Mucosa of stomach (tissue), 1 donor: ENCODE measurements at regions not wholly inside any gene's neighbourhood (a gene's known extent, or its start where the extent isn't known, plus 50 kb on each side); places are given as distances from the start of the nearest gene placed in this dataset.

ENCODE experiments used
- H3K27me3 ChIP-seq: one replicate; pipeline ENCODE4 v1.7.0; 2013; ENCODE audit warnings: mild to moderate bottlenecking, low read length; ENCODE audit not compliant: control insufficient read depth, insufficient read depth
- H3K36me3 ChIP-seq: one replicate; pipeline ENCODE4 v1.7.0; 2013; ENCODE audit warnings: low read length; ENCODE audit not compliant: control insufficient read depth, insufficient read depth
- H3K4me1 ChIP-seq: one replicate; pipeline ENCODE4 v1.7.0; 2013; ENCODE audit warnings: mild to moderate bottlenecking, low read length; ENCODE audit not compliant: control insufficient read depth, insufficient read depth
- H3K4me3 ChIP-seq: one replicate; pipeline ENCODE4 v1.7.0; 2013; ENCODE audit warnings: low read length
- H3K9ac ChIP-seq: one replicate; pipeline ENCODE4 v1.7.0; 2013; ENCODE audit warnings: mild to moderate bottlenecking, low read length, moderate library complexity
- H3K9me3 ChIP-seq: one replicate; pipeline ENCODE4 v1.7.0; 2013; ENCODE audit warnings: mild to moderate bottlenecking, low read length, moderate library complexity; ENCODE audit not compliant: control insufficient read depth
- donor health status: Pancreatic carcinoma.

DNA sequence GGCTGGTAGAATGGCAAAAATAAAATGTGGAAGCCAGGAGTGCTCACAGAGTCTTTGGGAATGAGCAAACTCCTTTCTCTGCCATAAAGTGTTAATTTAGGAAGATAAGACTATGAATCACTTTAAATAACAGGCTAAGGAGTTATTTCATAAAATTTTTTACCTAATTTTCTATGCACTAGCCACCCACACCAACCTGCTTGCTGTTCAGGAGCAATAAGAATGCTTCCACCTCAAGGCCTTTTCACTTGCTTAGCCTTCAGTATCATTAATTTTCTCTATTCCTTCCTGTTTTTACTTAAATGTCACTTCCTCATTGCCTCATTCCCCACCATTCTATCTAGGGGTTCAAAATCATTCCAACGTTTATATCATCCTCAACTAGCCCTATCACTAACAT lies 326.8 kb downstream of the CCER1 start:
- H3K36me3 ChIP-seq, result no peaks in the 10 kb centered on the region
- H3K9me3 ChIP-seq, result no peaks in the 10 kb centered on the region
- H3K4me1 ChIP-seq, result no peaks in the 10 kb centered on the region
- no peak overlapping the region for H3K4me3 ChIP-seq
- no peaks in the 10 kb centered on the region for H3K27me3 ChIP-seq
- H3K9ac ChIP-seq, result no peak overlapping the region

DNA sequence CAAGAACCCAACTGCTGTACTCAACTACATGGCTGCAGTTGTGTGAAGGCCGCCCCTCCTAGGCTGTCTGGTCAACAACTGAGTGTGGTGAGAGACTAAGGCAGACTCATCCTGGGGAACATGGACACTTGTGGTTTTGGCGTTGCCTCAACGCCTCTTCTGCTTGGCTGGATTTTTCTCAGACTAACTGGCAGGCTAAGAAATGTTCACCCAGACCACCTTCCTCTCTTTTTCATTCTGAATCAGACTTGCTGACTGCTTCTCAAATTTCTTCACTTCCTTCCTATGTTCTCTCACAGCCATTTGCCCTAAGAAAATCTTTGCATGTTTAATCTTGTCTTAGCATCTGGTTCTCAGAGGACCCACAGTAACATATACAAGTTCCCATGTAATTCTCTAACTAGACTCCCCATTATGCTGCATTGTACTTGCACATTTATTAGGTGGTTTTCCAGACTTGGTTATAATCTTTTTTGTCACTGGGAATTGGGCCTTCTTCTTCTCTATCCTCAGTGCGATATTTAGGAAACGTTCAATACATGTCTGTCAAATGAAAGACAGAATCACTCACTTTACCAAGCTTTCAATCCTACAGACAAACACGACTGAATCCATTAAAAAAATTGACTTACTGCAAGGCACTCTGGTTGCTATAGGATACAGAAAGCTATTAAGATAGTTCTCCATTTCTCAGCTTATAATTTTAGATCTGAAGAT lies 327.6 kb downstream of the CCER1 start:
- Histone ChIP-seq H3K9me3 (no peaks in the 10 kb centered on the region), H3K9ac (no peak overlapping the region), H3K36me3 (no peaks in the 10 kb centered on the region), H3K4me1 (no peaks in the 10 kb centered on the region), H3K27me3 (no peaks in the 10 kb centered on the region), H3K4me3 (no peak overlapping the region)

DNA sequence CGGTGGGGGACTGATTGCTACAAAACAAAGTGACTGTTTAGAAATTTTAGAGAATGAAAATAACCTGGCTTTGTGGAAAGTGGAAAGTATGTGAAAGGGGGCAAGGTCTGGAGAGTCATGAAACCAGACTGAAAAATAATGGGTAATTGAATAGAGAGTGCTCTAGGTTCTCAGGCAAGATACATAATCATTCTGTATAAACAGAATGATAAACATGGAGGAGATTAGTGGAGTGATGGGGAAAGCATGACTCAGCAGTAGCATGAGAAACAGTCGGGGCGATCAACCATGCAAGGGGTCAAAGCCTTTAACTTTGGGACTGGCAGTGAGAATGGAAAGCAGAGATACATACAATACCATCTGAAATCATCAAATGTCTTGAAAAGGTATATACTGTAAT lies 332.5 kb downstream of the CCER1 start:
- H3K4me3 ChIP-seq, result no peak overlapping the region
- no peaks in the 10 kb centered on the region for H3K4me1 ChIP-seq
- no peak overlapping the region for H3K9ac ChIP-seq
- no peaks in the 10 kb centered on the region for H3K36me3 ChIP-seq
- no peaks in the 10 kb centered on the region for H3K9me3 ChIP-seq
- H3K27me3 ChIP-seq, result no peaks in the 10 kb centered on the region

DNA sequence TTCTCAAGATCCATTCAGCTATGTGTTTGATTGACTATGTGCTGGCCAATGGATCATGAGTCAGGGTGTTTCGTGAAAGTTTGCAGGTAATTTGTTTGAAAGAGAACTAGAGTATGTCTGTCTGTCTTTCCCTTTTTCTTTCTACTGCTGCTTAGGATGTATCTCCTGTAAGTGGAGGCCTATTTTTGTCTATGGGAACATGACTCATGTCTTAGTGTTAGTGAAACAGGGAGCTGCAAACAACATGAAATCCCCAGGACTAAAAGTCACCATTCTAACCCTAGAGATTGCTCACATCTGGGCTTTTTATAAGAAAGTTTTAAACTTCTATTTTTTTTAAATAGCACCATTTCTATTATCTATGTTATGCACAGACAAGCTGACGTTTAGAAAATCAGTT lies 333.0 kb downstream of the CCER1 start:
- Histone ChIP-seq H3K36me3 (no peaks in the 10 kb centered on the region), H3K27me3 (no peaks in the 10 kb centered on the region), H3K9ac (no peak overlapping the region), H3K9me3 (no peaks in the 10 kb centered on the region), H3K4me3 (no peak overlapping the region), H3K4me1 (no peaks in the 10 kb centered on the region)

DNA sequence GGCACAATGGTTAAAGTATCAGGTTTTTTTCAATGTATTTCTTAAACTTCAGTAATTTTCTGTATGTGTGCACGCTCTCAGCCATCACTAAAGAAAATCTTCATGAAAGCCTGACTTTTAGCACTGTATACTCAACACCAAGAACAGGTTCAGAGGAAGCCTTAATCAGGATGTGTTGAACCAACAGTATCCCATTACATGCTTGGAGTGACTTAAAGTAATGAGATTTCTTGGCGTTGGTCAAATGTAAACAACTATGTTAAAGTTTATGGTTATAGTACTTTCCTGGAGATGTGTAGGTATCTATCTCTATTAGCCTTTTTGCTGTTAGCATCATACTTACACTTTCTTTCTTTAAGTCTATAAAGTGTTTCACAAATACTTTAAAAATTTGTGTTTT lies 335.0 kb downstream of the CCER1 start:
- Histone ChIP-seq H3K27me3 (no peaks in the 10 kb centered on the region), H3K9me3 (no peaks in the 10 kb centered on the region), H3K4me3 (no peak overlapping the region), H3K9ac (no peak overlapping the region), H3K36me3 (no peaks in the 10 kb centered on the region), H3K4me1 (no peaks in the 10 kb centered on the region)

DNA sequence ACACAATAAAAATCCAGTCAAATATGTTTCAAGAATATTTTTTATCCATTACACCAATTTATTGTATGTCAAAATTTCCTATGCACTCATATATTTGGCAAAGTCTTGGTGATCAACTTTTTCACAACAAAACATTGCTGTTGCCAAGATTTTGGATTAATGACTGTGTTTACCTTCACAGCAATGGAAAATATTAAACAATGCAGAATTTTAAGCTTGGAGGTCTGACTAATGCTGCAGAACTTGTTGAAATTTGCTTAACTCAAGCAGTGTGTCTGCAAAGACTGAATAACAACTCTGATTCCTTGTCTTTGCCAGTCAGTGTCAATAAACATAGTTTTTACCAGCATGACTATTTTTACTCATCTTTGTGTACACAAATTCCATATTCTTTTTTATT lies 336.4 kb downstream of the CCER1 start:
- H3K9ac ChIP-seq, result no peak overlapping the region
- H3K4me3 ChIP-seq, result no peak overlapping the region
- H3K9me3 ChIP-seq, result no peaks in the 10 kb centered on the region
- no peaks in the 10 kb centered on the region for H3K4me1 ChIP-seq
- H3K36me3 ChIP-seq, result no peaks in the 10 kb centered on the region
- H3K27me3 ChIP-seq, result no peaks in the 10 kb centered on the region

DNA sequence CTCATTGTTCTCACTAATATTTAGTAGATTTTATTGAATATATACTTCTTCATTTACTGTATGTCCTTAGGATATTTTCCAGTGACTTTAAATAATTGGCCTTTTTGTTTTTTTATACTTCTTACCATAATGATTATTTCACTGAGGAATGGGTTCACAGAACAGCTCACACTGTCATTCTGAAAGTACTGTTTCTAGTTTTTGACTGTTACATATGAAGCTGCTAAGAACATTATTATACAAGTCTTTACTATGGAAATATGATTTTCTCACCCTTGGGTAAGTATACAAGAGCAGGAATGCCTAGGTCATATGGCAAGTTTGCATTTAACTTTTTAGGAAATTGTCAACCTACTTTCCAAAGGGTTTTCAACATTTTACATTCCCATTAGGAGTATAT lies 343.1 kb downstream of the CCER1 start:
- Histone ChIP-seq H3K27me3 (no peaks in the 10 kb centered on the region), H3K36me3 (no peaks in the 10 kb centered on the region), H3K9me3 (no peaks in the 10 kb centered on the region), H3K4me3 (no peak overlapping the region), H3K9ac (no peak overlapping the region), H3K4me1 (peaks cover 7% of the 10 kb centered on the region)

DNA sequence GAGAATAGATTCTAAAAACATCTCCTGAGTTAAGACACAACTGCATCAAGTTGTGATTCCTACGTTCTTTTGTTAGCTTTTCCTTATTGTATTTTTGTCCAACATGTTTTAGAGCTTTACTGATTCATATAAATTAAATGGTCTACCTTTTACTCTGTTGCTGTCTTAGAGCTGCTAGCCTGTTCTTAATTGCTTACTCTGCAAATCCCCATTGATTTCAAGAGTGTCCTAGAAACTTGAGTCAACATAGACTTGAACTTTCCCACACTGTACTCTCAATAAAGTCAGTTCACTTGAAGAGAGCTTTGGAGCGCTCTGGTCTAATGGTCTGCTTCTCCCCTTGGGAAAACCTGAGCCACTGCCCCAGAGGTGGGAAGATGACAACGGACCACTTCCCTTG lies 343.9 kb downstream of the CCER1 start:
- Histone ChIP-seq H3K27me3 (no peaks in the 10 kb centered on the region), H3K9ac (no peak overlapping the region), H3K9me3 (no peaks in the 10 kb centered on the region), H3K36me3 (no peaks in the 10 kb centered on the region), H3K4me1 (peaks cover 7% of the 10 kb centered on the region), H3K4me3 (no peak overlapping the region)

DNA sequence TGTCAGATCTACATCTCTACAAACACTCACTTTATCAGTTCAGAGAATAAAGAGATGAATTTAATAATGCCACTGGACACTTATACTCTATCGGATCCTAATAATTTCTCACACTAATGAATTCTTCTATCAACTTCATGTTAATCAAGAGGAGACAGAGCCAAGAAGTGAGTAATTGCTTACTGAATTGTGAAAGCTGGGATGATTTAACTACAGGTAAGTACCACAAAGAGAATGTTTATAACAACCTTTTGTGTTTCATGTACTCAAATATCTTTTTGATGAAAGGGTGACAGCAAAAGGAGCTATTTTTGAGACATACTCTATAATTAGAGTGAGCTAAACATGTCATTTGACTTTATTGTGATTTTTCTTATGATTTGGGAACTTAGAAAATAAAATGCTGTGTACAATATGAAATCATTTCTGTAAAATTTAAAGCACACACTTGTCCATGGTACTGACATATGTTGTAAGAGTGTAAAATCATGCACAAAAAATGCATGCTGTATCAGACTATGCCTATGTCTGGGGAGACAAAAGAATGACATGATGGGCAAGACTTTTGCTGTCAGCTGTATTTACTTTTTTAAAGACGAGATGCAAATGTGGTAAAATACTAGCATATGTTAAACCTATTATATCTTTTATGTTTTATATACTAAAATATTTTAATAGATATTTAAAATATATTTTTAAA lies 361.2 kb downstream of the CCER1 start:
- no peaks in the 10 kb centered on the region for H3K4me1 ChIP-seq
- H3K4me3 ChIP-seq, result no peak overlapping the region
- no peak overlapping the region for H3K9ac ChIP-seq
- H3K9me3 ChIP-seq, result no peaks in the 10 kb centered on the region
- H3K27me3 ChIP-seq, result no peaks in the 10 kb centered on the region
- H3K36me3 ChIP-seq, result no peaks in the 10 kb centered on the region

DNA sequence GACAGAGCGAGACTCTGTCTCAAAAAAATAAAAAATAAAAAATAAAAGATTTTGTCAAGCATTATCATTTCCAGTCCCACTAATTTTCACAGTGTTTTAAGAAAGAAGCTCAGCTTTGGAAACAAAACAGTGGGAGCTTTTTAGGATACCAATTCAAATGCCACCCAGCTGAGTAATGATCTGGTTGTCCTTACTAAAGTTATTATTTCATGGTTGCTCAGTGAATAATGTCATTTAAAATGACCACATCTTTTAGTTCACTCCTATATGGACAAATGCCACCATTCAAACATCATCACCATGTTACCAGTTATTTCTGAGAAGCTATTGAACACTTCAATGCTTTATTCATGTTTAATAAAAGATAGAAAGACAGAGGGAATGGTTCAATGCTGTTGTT lies 365.0 kb downstream of the CCER1 start:
- no peaks in the 10 kb centered on the region for H3K36me3 ChIP-seq
- H3K4me1 ChIP-seq, result no peaks in the 10 kb centered on the region
- no peaks in the 10 kb centered on the region for H3K9me3 ChIP-seq
- no peaks in the 10 kb centered on the region for H3K27me3 ChIP-seq
- no peak overlapping the region for H3K9ac ChIP-seq
- no peak overlapping the region for H3K4me3 ChIP-seq

DNA sequence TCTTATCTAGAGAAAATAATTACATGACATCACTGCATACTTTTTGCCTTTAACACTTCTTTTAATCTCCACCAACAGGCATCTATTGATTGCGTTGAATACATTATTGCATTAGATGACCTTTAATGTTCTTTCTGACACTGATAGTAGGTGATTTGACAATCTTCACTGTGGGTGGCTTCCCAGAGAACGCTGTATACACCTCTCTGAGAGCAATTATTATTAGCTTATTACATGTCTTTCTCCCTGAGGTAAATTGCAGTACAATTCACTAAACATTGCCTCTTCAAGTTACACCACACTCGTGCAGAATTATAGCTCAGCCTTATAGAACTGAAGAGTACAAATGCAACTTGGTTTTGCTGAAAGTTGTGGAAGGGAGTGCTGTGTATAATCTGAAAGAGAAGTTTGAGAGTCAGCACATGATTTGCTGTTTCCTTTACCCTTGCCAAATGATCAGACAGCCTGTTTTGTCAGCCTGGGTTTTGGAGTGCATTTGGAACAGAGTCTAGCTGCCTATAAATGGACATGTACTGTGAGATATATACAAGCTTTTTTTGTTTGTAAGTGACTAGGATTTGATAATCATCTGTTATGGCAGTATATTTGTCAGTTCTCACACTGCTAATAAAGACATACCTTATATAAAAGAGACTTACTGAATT lies 369.2 kb downstream of the CCER1 start:
- Histone ChIP-seq H3K9ac (no peak overlapping the region), H3K9me3 (no peaks in the 10 kb centered on the region), H3K36me3 (no peaks in the 10 kb centered on the region), H3K4me1 (no peaks in the 10 kb centered on the region), H3K4me3 (no peak overlapping the region), H3K27me3 (no peaks in the 10 kb centered on the region)

DNA sequence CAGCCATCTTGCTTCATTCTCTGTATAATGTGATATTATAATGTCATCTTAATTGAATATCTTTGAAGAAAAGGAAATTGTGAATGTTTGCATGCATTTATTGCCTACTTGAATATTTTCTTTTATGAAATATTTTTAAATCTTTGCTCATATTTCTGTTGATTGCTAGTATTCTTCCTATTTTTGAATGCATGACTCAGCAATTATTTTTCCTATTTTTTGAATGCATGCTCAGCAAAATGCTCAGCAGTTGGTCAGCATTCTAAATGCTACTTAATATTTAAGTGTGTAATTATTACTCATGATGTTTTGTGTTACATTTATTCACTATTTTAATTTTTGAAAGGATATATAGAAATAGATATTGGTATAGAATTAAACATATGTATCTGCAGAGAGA lies 378.3 kb downstream of the CCER1 start:
- no peak overlapping the region for H3K9ac ChIP-seq
- H3K4me3 ChIP-seq, result no peak overlapping the region
- no peaks in the 10 kb centered on the region for H3K9me3 ChIP-seq
- H3K36me3 ChIP-seq, result no peaks in the 10 kb centered on the region
- H3K27me3 ChIP-seq, result no peaks in the 10 kb centered on the region
- H3K4me1 ChIP-seq, result no peaks in the 10 kb centered on the region
